ENCODE measurements at regions not wholly inside any gene's neighbourhood (a gene's known extent, or its start where the extent isn't known, plus 50 kb on each side); places are given as distances from the start of the nearest gene placed in this dataset.
"Not testable (repeated sequence)": the region's sequence is repeated elsewhere in the genome, so short reads cannot be mapped to it uniquely, and the experiment has no call there.

- DNase-seq: no peak
These were observed 120.1 kb downstream of the NKX6-1 start for GRCh38 chr4:84378983-84379382.

GRCh38 chr4:84378356-84378755 lies 120.7 kb downstream of the NKX6-1 start:
- DNase-seq: no peak

- DNase-seq: no peak
These were observed 132.2 kb downstream of the NKX6-1 start for GRCh38 chr4:84366907-84367306.

GRCh38 chr4:84366161-84366560 lies 132.9 kb downstream of the NKX6-1 start:
- no peak for DNase-seq

GRCh38 chr4:84362896-84363655 lies 136.0 kb downstream of the NKX6-1 start:
- no peak for DNase-seq

- no peak for DNase-seq
These were observed 156.9 kb downstream of the NKX6-1 start for GRCh38 chr4:84342161-84342560.

GRCh38 chr4:84341559-84341958 lies 157.5 kb downstream of the NKX6-1 start:
- DNase-seq: no peak

GRCh38 chr4:84338367-84338766 lies 160.7 kb downstream of the NKX6-1 start:
- no peak for DNase-seq

GRCh38 chr4:84336964-84337705 lies 162.0 kb downstream of the NKX6-1 start:
- no peak for DNase-seq

- no peak for DNase-seq
These were observed 171.6 kb downstream of the NKX6-1 start for GRCh38 chr4:84327526-84327925.

- no peak for DNase-seq
These were observed 173.5 kb downstream of the NKX6-1 start for GRCh38 chr4:84325625-84326024.

GRCh38 chr4:84324303-84325245 lies 174.5 kb downstream of the NKX6-1 start:
- DNase-seq: no peak

GRCh38 chr4:84319124-84319523 lies 180.0 kb downstream of the NKX6-1 start:
- peak; percentile 1 for DNase-seq

- no peak for DNase-seq
These were observed 181.6 kb downstream of the NKX6-1 start for GRCh38 chr4:84317513-84317912.

GRCh38 chr4:84312426-84313012 lies 186.6 kb downstream of the NKX6-1 start:
- no peak for DNase-seq

- no peak for DNase-seq
These were observed 189.9 kb downstream of the NKX6-1 start for GRCh38 chr4:84309191-84309590.

GRCh38 chr4:84298719-84299254 lies 200.3 kb downstream of the NKX6-1 start:
- not testable (repeated sequence) for DNase-seq

GRCh38 chr4:84298023-84298718 lies 200.9 kb downstream of the NKX6-1 start:
- DNase-seq: no peak

GRCh38 chr4:84291969-84292368 lies 207.1 kb downstream of the NKX6-1 start:
- no peak for DNase-seq

GRCh38 chr4:84286048-84286447 lies 213.0 kb downstream of the NKX6-1 start:
- no peak for DNase-seq

- DNase-seq: no peak
These were observed 219.4 kb downstream of the NKX6-1 start for GRCh38 chr4:84279678-84280077.

GRCh38 chr4:84277923-84278322 lies 221.2 kb downstream of the NKX6-1 start:
- no peak for DNase-seq
